ENCODE measurements at regions not wholly inside any gene's neighbourhood (a gene's known extent, or its start where the extent isn't known, plus 50 kb on each side); places are given as distances from the start of the nearest gene placed in this dataset.

- TF ChIP-seq ZNF274 (IDR thresholded peaks at IDR 0.05; ENCODE audit: low read depth, low read length) (no peak), YY1 (IDR thresholded peaks at IDR 0.05; ENCODE audit: insufficient read depth, insufficient read length) (no peak)
Measured at GRCh38 chr3:95752199-95752598, 1062.2 kb upstream of the EPHA6 start.
